ENCODE measurements at regions not wholly inside any gene's neighbourhood (a gene's known extent, or its start where the extent isn't known, plus 50 kb on each side); places are given as distances from the start of the nearest gene placed in this dataset.

GRCh38 chr14:22489244-22489545, 99.8 kb downstream of the DAD1 start:
- Histone ChIP-seq H3K27ac (no peak overlapping the region), H3K4me1 (replicated peaks in 1 of 2) (peaks cover 0 to 3% of the 10 kb centered on the region in 2 donors), H3K4me3 (no peak overlapping the region)
- ATAC-seq (replicated peaks in 6 of 8), result peak in 1 of 8 experiments; percentile 48
- 0 to 93% (median 75%) methylated on average over 1 to 5 of the region's 5 CpGs; no CpG with 5 or more reads in 4 of the 10 experiments for WGBS, 10 experiments
- in situ Hi-C loops (cut with MboI; ENCODE audit: low pct_unique_long_range_greater_than_20kb in 2 of 9, low sequenced_read_pairs in 9 of 9, unreplicated experiment in 9 of 9), result no loop called here

DNA sequence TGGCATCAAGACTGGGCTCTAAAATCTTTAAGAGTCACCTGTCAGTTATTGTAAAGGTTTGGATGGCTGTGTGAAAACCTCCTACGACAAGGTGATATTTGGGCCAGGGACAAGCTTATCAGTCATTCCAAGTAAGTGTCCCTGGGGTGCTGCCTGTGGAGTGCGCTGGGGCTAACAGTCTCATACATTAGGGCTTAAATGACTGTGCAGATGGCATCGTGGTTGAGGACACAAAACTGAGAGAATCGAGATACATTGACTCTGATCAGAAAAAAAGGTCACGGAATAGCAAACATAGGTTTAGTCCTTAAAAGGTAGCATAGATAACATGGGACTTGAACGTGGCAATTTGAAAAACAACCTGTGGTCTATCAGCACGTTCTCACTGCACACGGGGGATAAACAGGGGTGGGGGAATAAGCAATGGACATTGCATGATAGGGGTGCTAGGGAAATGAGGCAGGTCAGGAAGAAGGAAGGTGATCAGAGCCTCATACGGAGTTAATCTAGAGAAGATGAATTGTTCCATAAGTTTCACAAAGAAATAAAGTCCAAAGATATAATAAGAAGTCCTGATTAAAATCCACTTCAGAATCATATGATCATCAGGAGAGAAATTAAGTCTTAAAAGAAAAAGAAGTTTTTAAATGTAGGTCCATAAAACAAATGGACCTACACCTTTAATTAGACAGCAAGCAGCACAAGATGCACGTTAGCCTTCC, 100.3 kb downstream of the DAD1 start:
- in situ Hi-C loops (cut with MboI; ENCODE audit: low pct_unique_long_range_greater_than_20kb in 2 of 9, low sequenced_read_pairs in 9 of 9, unreplicated experiment in 9 of 9), result no loop called here
- no peak overlapping the region for H3K4me3 ChIP-seq
- ATAC-seq (replicated peaks in 6 of 8), result no peak
- H3K4me1 ChIP-seq (replicated peaks in 1 of 2), result peaks cover 0 to 3% of the 10 kb centered on the region in 2 donors
- H3K27ac ChIP-seq, result no peak overlapping the region
- whole genome bisulfite sequencing, 10 experiments, result 55 to 89% (median 72%) methylated on average over 2 to 10 of the region's 10 CpGs

GRCh38 chr14:22487941-22488340, 101.1 kb downstream of the DAD1 start:
- H3K27ac ChIP-seq, result no peak overlapping the region
- no peak overlapping the region for H3K4me3 ChIP-seq
- ATAC-seq (replicated peaks in 6 of 8), result no peak
- H3K4me1 ChIP-seq (replicated peaks in 1 of 2), result peaks cover 0 to 3% of the 10 kb centered on the region in 2 donors
- in situ Hi-C loops (cut with MboI; ENCODE audit: low pct_unique_long_range_greater_than_20kb in 2 of 9, low sequenced_read_pairs in 9 of 9, unreplicated experiment in 9 of 9), result no loop called here
- WGBS, 10 experiments, result 17 to 71% (median 23%) methylated on average over 1 of the region's 1 CpG; no CpG with 5 or more reads in 4 of the 10 experiments

DNA sequence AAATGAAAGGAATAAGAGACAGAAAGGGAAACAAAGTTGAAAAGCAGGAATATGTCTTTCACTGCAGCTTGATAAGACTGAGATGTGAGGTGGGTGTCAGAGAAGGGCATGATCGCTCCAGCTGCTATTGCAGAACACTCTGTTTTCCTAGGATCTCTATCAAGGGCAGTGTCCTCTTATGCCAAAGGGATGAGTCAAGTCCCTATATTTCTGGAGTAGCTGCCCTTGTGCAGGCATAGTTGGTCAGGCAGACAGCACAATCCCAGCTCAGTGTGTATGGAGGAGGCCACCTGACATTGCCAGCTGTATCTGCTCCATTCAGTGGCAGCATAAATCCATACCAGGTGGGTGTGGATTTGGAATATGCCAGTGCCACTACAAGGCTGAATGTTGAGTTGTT, 101.6 kb downstream of the DAD1 start:
- Histone ChIP-seq H3K4me1 (replicated peaks in 1 of 2) (peaks cover 0 to 3% of the 10 kb centered on the region in 2 donors), H3K27ac (no peak overlapping the region), H3K4me3 (no peak overlapping the region)
- in situ Hi-C loops (cut with MboI; ENCODE audit: low pct_unique_long_range_greater_than_20kb in 2 of 9, low sequenced_read_pairs in 9 of 9, unreplicated experiment in 9 of 9), result no loop called here
- ATAC-seq (replicated peaks in 6 of 8), result peak in 1 of 8 experiments; percentile 26
- WGBS, 10 experiments, result 50 to 100% (median 100%) methylated on average over 1 of the region's 1 CpG; no CpG with 5 or more reads in 5 of the 10 experiments

DNA sequence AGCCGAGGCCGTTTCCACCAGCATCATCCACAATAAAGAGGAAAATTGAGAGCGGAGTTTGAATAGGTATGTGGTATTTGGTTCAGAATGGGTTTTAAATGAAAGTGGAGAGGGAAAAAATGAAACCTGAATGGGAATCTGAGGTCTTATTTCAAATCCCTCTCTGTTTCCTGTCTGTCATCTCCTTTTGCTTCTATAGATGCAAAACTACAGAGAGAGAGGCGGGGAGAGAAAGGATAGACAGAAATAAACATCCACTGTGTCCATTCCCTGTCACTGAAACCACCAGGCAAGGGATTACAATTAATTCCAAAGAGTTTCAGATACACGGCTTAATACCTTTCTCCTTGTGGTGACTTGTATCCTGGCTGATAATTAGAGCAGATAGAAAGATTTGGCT, 102.3 kb downstream of the DAD1 start:
- no peak overlapping the region for H3K4me3 ChIP-seq

GRCh38 chr14:22485649-22486048, 103.4 kb downstream of the DAD1 start:
- no peak for ATAC-seq (replicated peaks in 6 of 8)
- Histone ChIP-seq H3K4me3 (no peak overlapping the region), H3K27ac (no peak overlapping the region), H3K4me1 (replicated peaks in 1 of 2) (peaks cover 0 to 3% of the 10 kb centered on the region in 2 donors)
- 52 to 100% (median 81%) methylated on average over 1 to 6 of the region's 6 CpGs; no CpG with 5 or more reads in 1 of the 10 experiments for WGBS, 10 experiments
- in situ Hi-C loops (cut with MboI; ENCODE audit: low pct_unique_long_range_greater_than_20kb in 2 of 9, low sequenced_read_pairs in 9 of 9, unreplicated experiment in 9 of 9), result no loop called here

More for the DNA sequence above, 102.3 kb downstream of the DAD1 start:
- no peak for ATAC-seq (replicated peaks in 6 of 8)
- peaks cover 0 to 3% of the 10 kb centered on the region in 2 donors for H3K4me1 ChIP-seq (replicated peaks in 1 of 2)
- WGBS, 10 experiments, result 65 to 95% (median 85%) methylated on average over 1 to 5 of the region's 5 CpGs
- in situ Hi-C loops (cut with MboI; ENCODE audit: low pct_unique_long_range_greater_than_20kb in 2 of 9, low sequenced_read_pairs in 9 of 9, unreplicated experiment in 9 of 9), result no loop called here
- no peak overlapping the region for H3K27ac ChIP-seq

DNA sequence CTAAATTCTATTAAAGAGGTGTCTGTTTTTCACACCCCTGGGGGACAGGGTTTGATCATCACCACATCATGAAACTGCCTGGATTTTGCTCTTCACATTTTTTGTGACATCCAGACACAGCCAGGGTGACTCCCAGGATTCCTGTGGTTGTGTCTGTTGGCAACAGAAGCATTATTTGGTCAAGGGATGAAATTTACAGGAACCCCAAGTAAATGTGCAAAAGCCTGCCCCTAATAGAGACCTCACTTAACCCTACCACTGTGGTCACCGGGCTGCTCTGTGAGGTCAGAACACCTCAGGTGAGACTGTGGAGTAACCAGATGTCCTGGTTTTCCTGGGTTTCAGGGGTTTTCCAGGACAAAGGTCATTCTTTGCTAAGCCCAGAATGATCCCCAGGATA, 103.8 kb downstream of the DAD1 start:
- no peak overlapping the region for H3K27ac ChIP-seq
- 60 to 100% (median 83%) methylated on average over 1 of the region's 1 CpG; no CpG with 5 or more reads in 7 of the 10 experiments for whole genome bisulfite sequencing, 10 experiments
- in situ Hi-C loops (cut with MboI; ENCODE audit: low pct_unique_long_range_greater_than_20kb in 2 of 9, low sequenced_read_pairs in 9 of 9, unreplicated experiment in 9 of 9), result no loop called here
- peaks cover under 1 to 3% of the 10 kb centered on the region in 2 donors for H3K4me1 ChIP-seq (replicated peaks in 1 of 2)
- peak in 1 of 8 experiments; percentile 37 for ATAC-seq (replicated peaks in 6 of 8)
- no peak overlapping the region for H3K4me3 ChIP-seq

DNA sequence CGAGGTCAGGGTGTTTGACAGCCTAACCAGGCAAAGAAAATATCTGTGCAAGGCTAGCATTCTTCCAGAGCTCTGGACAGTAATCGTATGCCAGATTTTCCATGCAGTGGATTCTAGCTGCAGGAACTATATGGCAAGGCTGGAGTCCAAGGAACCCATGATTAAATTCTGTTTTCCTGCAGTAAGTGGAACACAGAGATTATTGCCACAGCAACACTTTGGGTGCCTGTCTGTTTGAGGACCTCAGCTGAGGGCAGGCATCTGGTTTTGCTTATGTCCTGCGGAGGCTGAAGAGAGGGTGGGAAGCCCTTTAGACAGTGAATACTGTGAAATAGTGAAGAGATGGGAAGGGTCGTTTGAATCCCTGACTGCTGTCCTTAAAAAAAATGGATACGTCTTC, 104.4 kb downstream of the DAD1 start:
- no peak overlapping the region for H3K27ac ChIP-seq
- in situ Hi-C loops (cut with MboI; ENCODE audit: low pct_unique_long_range_greater_than_20kb in 2 of 9, low sequenced_read_pairs in 9 of 9, unreplicated experiment in 9 of 9), result no loop called here
- WGBS, 10 experiments, result 24 to 90% (median 67%) methylated on average over 1 to 4 of the region's 5 CpGs; no CpG with 5 or more reads in 2 of the 10 experiments
- no peak overlapping the region for H3K4me3 ChIP-seq
- ATAC-seq (replicated peaks in 6 of 8), result peak in 2 of 8 experiments; percentile 35 to 40
- H3K4me1 ChIP-seq (replicated peaks in 1 of 2), result peaks cover 5 to 8% of the 10 kb centered on the region in 2 donors

DNA sequence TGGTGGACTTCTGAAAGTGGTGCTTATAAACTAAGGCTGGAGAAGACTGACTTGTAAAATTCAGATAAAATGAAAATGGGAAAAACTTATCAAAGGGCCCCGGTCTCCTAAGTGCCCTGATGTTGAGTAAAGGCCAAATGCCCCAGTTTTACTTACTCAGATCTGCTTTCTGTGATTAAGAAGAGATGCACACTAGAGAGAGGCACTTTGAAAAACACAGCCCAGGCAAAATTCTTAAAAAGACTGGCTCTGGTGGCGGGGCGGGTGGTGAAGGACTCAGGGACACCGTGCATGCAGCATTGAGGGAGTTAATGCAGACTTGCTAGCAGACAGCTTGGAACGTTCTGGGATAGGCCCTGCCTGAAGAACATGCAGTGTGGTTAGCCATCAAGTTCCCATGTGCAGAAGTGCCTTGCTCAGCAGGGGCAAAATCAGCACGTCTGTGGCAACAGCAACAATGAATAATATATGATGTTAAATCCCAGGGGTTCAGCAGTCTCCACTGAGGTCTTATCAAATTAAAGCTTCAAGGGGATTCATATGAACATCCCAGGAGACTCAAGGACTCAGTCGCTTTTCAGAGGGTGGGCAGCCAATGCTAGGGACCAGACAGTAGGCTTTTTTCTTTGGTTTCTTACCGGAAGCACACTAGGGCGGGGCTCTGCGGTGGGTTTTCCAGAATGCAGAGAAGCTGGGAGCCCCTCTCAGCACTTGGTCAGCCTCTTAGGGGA, 105.0 kb downstream of the DAD1 start:
- Histone ChIP-seq H3K4me3 (no peak overlapping the region), H3K27ac (no peak overlapping the region), H3K4me1 (replicated peaks in 1 of 2) (peaks cover 5 to 8% of the 10 kb centered on the region in 2 donors)
- 48 to 100% (median 80%) methylated on average over 2 to 9 of the region's 10 CpGs; no CpG with 5 or more reads in 3 of the 10 experiments for WGBS, 10 experiments
- in situ Hi-C loops (cut with MboI; ENCODE audit: low pct_unique_long_range_greater_than_20kb in 2 of 9, low sequenced_read_pairs in 9 of 9, unreplicated experiment in 9 of 9), result no loop called here
- peak in 1 of 8 experiments; percentile 13 for ATAC-seq (replicated peaks in 6 of 8)

DNA sequence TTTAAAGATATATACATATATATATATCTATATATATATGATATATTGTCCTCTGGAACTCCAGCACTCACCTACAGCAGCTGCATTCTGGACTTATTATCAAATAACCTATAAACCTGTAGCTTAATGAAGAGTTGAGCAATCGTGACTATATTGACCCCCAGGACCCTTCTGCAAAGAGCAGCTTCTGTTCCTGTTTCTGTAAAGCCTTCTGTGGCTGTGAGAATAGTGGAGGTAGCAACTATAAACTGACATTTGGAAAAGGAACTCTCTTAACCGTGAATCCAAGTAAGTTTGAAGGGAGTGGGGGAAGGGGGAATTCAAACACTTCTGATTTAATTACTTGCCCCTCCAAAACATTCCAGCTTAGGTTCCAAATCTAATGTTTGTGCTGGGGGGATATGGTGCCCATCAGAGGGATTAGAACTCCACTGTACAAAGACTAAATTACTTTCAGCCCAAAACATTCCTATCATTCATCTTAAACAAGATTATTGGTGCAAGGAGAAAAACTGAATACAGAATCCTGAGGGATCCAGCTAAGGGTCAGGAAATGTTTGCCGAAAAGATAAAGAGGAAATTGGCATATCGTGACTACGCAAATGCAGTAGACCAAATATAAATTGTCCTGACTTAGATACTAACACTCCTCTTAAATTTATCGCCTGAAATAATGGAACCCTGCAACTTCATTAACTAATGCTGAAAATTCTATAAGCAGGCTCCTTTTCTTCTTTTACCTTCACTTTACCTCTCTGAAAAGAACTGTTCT, 106.1 kb downstream of the DAD1 start:
- in situ Hi-C loops (cut with MboI; ENCODE audit: low pct_unique_long_range_greater_than_20kb in 2 of 9, low sequenced_read_pairs in 9 of 9, unreplicated experiment in 9 of 9), result no loop called here
- H3K4me3 ChIP-seq, result no peak overlapping the region
- H3K4me1 ChIP-seq (replicated peaks in 1 of 2), result peaks cover 10 to 13% of the 10 kb centered on the region in 2 donors
- H3K27ac ChIP-seq, result no peak overlapping the region
- no peak for ATAC-seq (replicated peaks in 6 of 8)
- WGBS, 10 experiments, result 79 to 100% (median 94%) methylated on average over 3 to 6 of the region's 6 CpGs

GRCh38 chr14:22482085-22482694, 106.8 kb downstream of the DAD1 start:
- in situ Hi-C loops (cut with MboI; ENCODE audit: low pct_unique_long_range_greater_than_20kb in 2 of 9, low sequenced_read_pairs in 9 of 9, unreplicated experiment in 9 of 9), result no loop called here
- H3K4me3 ChIP-seq, result no peak overlapping the region
- peaks cover 10 to 13% of the 10 kb centered on the region in 2 donors for H3K4me1 ChIP-seq (replicated peaks in 1 of 2)
- ATAC-seq (replicated peaks in 6 of 8), result no peak
- no peak overlapping the region for H3K27ac ChIP-seq
- WGBS, 10 experiments, result 56 to 93% (median 82%) methylated on average over 3 to 8 of the region's 8 CpGs

DNA sequence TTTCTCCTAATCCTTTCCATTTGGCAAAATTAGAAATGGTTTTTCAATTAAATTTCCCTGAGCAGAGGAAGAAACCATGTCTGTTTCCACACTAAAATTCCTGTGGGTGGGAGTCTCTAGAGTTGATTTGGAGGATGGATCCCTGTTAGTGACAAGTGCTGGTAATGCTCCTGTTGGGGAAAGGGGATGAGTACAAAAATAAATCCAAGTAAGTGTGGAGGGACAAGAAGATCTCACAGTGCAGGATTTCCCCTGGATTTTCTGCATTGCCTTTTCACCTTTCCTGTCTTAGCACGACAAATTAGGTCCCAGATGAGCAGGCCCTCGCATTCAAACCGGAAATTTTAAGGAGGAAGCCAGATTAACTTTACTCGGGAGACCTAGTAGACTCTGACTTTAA, 107.5 kb downstream of the DAD1 start:
- no peak for ATAC-seq (replicated peaks in 6 of 8)
- in situ Hi-C loops (cut with MboI; ENCODE audit: low pct_unique_long_range_greater_than_20kb in 2 of 9, low sequenced_read_pairs in 9 of 9, unreplicated experiment in 9 of 9), result no loop called here
- 17 to 92% (median 81%) methylated on average over 2 to 4 of the region's 4 CpGs for WGBS, 10 experiments
- H3K27ac ChIP-seq, result no peak overlapping the region
- H3K4me3 ChIP-seq, result no peak overlapping the region
- peaks cover 10 to 13% of the 10 kb centered on the region in 2 donors for H3K4me1 ChIP-seq (replicated peaks in 1 of 2)
